Adrenal gland (tissue), 5 donors: ENCODE measurements at regions not wholly inside any gene's neighbourhood (a gene's known extent, or its start where the extent isn't known, plus 50 kb on each side); places are given as distances from the start of the nearest gene placed in this dataset.

Experiments used
- POLR2A ChIP-seq, 2 donors: fragments of 450-650 bp; IDR thresholded peaks; one replicate each; pipeline ENCODE4 v1.6.1; 2017; ENCODE audit warnings: antibody characterized with exemption in 2 of 2, mild to moderate bottlenecking in 2 of 2, moderate library complexity in 1 of 2
- TF ChIP-seq, protein P1 (sequence below), 6 experiments: fragments of 450-650 bp in 4 of 6; fragments of 200-600 bp in 2 of 6; sonication (generic) in 1 of 6; IDR thresholded peaks; 1 replicate in 5 of 6; 2 replicates in 1 of 6; pipeline versions ENCODE4 v1.5.1 to v1.8.0; 2016 to 2021; ENCODE audit warnings: antibody characterized with exemption in 6 of 6, mild to moderate bottlenecking in 2 of 6, moderate library complexity in 1 of 6
- donor health status: DM: no; HTN: no; CAD: no.

DNA sequence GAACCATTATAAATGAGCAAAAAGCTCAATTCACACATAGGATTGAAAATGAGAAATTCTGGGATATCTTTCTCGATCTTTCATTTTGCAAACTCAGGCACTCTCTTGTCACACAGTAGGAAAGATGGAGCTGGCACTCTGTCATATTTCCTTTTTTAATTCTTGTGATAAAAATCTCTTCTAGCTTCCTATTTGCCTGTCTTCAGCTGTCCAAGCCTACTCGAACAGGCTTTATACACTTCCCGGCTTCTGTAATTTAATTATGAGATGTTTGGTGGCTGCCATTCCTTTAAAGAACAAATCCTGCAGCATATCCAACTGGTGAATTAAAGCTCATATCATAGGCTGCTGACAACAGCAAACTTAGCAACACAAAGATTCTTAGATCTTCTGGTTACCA is 1484.3 kb upstream of the PIK3C3 start:
- TF ChIP-seq, protein P1, sequence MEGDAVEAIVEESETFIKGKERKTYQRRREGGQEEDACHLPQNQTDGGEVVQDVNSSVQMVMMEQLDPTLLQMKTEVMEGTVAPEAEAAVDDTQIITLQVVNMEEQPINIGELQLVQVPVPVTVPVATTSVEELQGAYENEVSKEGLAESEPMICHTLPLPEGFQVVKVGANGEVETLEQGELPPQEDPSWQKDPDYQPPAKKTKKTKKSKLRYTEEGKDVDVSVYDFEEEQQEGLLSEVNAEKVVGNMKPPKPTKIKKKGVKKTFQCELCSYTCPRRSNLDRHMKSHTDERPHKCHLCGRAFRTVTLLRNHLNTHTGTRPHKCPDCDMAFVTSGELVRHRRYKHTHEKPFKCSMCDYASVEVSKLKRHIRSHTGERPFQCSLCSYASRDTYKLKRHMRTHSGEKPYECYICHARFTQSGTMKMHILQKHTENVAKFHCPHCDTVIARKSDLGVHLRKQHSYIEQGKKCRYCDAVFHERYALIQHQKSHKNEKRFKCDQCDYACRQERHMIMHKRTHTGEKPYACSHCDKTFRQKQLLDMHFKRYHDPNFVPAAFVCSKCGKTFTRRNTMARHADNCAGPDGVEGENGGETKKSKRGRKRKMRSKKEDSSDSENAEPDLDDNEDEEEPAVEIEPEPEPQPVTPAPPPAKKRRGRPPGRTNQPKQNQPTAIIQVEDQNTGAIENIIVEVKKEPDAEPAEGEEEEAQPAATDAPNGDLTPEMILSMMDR (IDR thresholded peaks at IDR 0.05): no peak
- no peak for TF ChIP-seq POLR2A (IDR thresholded peaks at IDR 0.05)
